Neural progenitor cell (in vitro differentiated cells): ENCODE measurements at regions not wholly inside any gene's neighbourhood (a gene's known extent, or its start where the extent isn't known, plus 50 kb on each side); places are given as distances from the start of the nearest gene placed in this dataset.

Source experiments
- EZH2 ChIP-seq: fragments of 200-600 bp; sonication (generic); IDR thresholded peaks from 2 replicates; pipeline ENCODE4 v1.6.1; 2017; ENCODE audit warnings: antibody characterized with exemption, mild to moderate bottlenecking, moderate library complexity
- EZH2phosphoT487 ChIP-seq: fragments of 200-600 bp; sonication (generic); IDR thresholded peaks from 2 replicates; pipeline ENCODE4 v1.6.1; 2017; ENCODE audit warnings: antibody characterized with exemption
- TF ChIP-seq, protein P1 (sequence below): fragments of 200-600 bp; sonication (generic); IDR thresholded peaks from 2 replicates; pipeline ENCODE4 v1.5.1; 2017; ENCODE audit warnings: antibody characterized with exemption, mild to moderate bottlenecking

DNA sequence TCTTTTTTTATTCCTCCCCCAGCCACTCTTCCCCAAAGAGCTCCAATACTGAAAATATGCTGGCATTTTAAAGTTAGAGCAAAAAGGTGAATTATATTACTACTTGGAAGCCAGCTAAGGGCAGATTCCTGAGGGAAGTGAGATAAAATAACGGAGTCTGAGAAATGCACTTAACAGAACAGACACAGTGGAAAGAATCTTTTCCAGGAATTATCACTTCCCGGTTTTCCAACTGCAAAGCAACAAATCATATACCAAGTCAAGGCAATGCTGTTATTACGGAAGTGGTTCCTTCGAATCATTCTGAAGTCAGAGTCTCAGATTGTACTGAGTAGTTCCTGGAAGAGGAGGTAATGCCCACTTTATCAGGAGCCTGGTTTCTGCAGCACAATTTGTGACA, 435.0 kb upstream of the SPRED2 start:
- TF ChIP-seq, protein P1, sequence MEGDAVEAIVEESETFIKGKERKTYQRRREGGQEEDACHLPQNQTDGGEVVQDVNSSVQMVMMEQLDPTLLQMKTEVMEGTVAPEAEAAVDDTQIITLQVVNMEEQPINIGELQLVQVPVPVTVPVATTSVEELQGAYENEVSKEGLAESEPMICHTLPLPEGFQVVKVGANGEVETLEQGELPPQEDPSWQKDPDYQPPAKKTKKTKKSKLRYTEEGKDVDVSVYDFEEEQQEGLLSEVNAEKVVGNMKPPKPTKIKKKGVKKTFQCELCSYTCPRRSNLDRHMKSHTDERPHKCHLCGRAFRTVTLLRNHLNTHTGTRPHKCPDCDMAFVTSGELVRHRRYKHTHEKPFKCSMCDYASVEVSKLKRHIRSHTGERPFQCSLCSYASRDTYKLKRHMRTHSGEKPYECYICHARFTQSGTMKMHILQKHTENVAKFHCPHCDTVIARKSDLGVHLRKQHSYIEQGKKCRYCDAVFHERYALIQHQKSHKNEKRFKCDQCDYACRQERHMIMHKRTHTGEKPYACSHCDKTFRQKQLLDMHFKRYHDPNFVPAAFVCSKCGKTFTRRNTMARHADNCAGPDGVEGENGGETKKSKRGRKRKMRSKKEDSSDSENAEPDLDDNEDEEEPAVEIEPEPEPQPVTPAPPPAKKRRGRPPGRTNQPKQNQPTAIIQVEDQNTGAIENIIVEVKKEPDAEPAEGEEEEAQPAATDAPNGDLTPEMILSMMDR: no peak
- TF ChIP-seq EZH2 (no peak), EZH2phosphoT487 (no peak)
